BJ (cell line): ENCODE measurements at regions not wholly inside any gene's neighbourhood (a gene's known extent, or its start where the extent isn't known, plus 50 kb on each side); places are given as distances from the start of the nearest gene placed in this dataset.

Experiments
- CTCF ChIA-PET: fragments of 350-600 bp; formaldehyde crosslinking; extraction: SDS; loops from one replicate; lab custom pipeline; 2021; ENCODE audit warnings: antibody characterized with exemption, inconsistent platforms; lab: Yijun Ruan, JAX
- POLR2A ChIA-PET: fragments of 300-600 bp; sonication (Branson Sonifier 250); formaldehyde crosslinking; extraction: SDS; loops from one replicate; lab custom pipeline; 2021; ENCODE audit warnings: antibody characterized with exemption; lab: Charles Lee
- DNase-seq: peaks from one replicate; pipeline ENCODE4 v3.0.0-alpha.2; 2011; ENCODE audit warnings: low read depth
- H3K27me3 ChIP-seq: 2 replicates; pipeline ENCODE4 v1.6.0; 2011; ENCODE audit warnings: low read length; ENCODE audit not compliant: control insufficient read depth, insufficient read depth
- H3K36me3 ChIP-seq: 2 replicates; pipeline ENCODE4 v1.5.1; 2011; ENCODE audit warnings: low read length; ENCODE audit not compliant: control insufficient read depth, insufficient read depth
- H3K4me3 ChIP-seq: 2 replicates; pipeline ENCODE4 v1.5.1; 2011; ENCODE audit warnings: low read depth, mild to moderate bottlenecking, control low read depth, low read length
- TF ChIP-seq, protein P1 (sequence below): IDR thresholded peaks from 2 replicates; pipeline ENCODE4 v1.5.1; 2011; ENCODE audit warnings: low read depth, mild to moderate bottlenecking, control low read depth, inconsistent platforms, low read length, moderate library complexity; ENCODE audit not compliant: insufficient read depth

DNA sequence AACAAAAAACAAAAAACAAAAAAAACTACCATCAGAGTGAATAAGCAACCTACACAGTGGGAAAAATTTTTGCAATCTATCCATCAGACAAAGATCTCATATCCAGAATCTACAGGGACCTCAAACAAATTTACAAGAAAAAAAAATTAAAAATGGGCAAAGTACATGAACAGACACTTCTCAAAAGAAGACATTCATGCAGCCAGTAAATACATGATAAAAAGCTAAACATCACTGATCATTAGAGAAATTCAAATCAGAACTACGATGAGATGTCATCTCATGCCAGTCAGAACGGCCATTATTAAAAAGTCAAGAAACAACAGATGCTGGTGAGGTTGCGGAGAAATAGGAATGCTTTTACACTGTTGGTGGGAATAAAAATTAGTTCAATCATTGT is 466.5 kb upstream of the ATXN7L3B start:
- ChIA-PET CTCF (no interaction called here), POLR2A (no interaction called here)
- Histone ChIP-seq H3K4me3 (no peak overlapping the region), H3K27me3 (no peaks in the 10 kb centered on the region), H3K36me3 (no peaks in the 10 kb centered on the region)
- no peak for DNase-seq
- TF ChIP-seq, protein P1, sequence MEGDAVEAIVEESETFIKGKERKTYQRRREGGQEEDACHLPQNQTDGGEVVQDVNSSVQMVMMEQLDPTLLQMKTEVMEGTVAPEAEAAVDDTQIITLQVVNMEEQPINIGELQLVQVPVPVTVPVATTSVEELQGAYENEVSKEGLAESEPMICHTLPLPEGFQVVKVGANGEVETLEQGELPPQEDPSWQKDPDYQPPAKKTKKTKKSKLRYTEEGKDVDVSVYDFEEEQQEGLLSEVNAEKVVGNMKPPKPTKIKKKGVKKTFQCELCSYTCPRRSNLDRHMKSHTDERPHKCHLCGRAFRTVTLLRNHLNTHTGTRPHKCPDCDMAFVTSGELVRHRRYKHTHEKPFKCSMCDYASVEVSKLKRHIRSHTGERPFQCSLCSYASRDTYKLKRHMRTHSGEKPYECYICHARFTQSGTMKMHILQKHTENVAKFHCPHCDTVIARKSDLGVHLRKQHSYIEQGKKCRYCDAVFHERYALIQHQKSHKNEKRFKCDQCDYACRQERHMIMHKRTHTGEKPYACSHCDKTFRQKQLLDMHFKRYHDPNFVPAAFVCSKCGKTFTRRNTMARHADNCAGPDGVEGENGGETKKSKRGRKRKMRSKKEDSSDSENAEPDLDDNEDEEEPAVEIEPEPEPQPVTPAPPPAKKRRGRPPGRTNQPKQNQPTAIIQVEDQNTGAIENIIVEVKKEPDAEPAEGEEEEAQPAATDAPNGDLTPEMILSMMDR, result no peak

DNA sequence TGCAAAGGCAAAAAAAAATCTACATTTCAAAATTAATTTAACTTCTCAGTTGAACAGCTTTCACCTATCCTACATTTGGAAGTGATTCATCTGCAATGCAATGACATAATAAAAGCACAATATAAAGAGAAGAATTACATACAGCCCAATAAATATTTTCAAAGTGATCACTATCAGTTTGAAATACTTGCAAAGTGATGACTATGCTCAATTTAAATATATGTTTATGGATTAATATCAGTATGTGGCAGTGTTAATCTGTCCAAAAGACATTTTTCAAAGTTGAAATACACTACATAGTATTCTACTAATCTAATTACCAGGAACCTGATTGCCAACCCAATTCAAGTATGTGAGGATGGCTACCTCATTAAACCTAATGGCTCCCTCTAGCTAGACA is 460.7 kb upstream of the ATXN7L3B start:
- Histone ChIP-seq H3K4me3 (no peak overlapping the region), H3K36me3 (no peaks in the 10 kb centered on the region), H3K27me3 (no peaks in the 10 kb centered on the region)
- CTCF ChIA-PET, result no interaction called here
- TF ChIP-seq, protein P1, result no peak
- DNase-seq, result no peak
- POLR2A ChIA-PET, result no interaction called here

DNA sequence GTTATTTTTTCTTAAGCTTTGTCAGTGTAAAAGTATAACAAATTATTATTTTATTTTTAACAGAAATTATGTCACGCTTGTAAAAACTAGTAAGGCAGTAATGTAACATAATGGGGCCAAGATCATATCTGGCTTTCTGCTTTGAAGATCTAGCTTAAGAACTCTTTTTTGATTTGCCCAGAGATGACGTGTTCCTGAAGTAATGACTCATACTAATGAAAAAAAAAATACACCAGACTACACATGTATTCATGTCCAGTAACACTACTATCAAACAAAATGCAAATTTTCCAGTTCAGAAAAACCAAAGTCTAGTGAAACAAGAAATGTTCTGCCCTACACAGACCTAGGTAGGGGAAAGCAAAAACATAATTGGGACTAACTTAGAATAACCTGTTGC is 432.2 kb upstream of the ATXN7L3B start:
- CTCF ChIA-PET, result no interaction called here
- TF ChIP-seq, protein P1, result no peak
- POLR2A ChIA-PET, result no interaction called here
- Histone ChIP-seq H3K36me3 (no peaks in the 10 kb centered on the region), H3K27me3 (no peaks in the 10 kb centered on the region), H3K4me3 (no peak overlapping the region)
- DNase-seq, result no peak

DNA sequence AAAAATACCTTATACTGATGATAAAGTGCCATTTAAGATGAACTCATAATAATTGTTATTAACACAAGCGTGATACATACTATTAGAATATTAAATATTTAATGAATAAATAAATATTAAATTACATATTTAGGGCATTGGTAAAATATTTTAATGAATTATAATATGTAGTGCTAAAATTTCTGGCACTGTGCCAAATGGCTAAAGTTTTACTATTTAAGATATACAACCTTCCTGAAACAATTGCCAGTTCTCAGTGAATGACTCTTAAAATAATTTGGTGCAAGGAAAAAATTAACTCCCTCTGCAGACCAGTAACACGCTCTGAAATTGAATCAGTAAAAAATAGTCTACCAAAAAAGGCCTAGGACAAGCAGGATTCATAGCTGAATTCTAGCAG is 428.9 kb upstream of the ATXN7L3B start:
- TF ChIP-seq, protein P1, result no peak
- no peak for DNase-seq
- Histone ChIP-seq H3K36me3 (no peaks in the 10 kb centered on the region), H3K4me3 (no peak overlapping the region), H3K27me3 (no peaks in the 10 kb centered on the region)
- POLR2A ChIA-PET, result no interaction called here
- CTCF ChIA-PET, result no interaction called here

DNA sequence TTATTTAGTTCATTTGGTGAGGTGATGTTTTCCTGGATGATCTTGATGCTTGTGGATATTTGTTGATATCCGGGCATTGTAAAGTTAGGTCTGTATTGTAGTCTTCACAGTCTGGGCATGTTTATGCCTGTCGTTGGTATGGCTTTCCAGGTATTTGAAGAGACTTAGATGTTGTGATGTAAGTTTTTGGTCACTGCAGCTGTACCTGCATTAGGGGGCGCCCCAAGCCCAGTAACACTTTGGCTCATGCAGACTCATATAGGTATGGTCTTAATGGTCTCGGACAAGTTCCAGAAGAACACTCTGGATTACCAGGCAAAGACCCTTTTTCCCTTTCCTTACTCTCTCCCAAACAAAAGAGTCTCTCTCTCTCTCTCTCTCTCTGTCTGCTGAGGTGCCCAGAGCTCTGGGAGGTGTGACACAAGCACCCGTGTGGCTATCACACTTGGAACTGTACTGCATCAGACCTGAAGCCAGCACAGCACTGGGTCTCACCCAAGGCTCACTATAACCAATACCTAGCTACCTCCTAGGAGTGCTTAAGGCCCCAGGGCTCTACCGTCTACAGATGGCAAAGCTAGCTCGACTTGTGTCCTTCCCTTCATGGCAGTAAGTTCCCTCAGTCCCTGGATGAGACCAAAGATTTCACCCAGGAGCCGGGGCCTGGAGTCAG is 425.8 kb upstream of the ATXN7L3B start:
- Histone ChIP-seq H3K27me3 (no peaks in the 10 kb centered on the region), H3K4me3 (no peak overlapping the region), H3K36me3 (no peaks in the 10 kb centered on the region)
- POLR2A ChIA-PET, result no interaction called here
- CTCF ChIA-PET, result interaction anchor here (0.6 kb wide), 1 partner anchor 1023 kb away, joined by 5 read pairs; no protein-coding TSS in a partner anchor
- DNase-seq, result no peak
- TF ChIP-seq, protein P1, result no peak
